ENCODE measurements at regions not wholly inside any gene's neighbourhood (a gene's known extent, or its start where the extent isn't known, plus 50 kb on each side); places are given as distances from the start of the nearest gene placed in this dataset.

DNA sequence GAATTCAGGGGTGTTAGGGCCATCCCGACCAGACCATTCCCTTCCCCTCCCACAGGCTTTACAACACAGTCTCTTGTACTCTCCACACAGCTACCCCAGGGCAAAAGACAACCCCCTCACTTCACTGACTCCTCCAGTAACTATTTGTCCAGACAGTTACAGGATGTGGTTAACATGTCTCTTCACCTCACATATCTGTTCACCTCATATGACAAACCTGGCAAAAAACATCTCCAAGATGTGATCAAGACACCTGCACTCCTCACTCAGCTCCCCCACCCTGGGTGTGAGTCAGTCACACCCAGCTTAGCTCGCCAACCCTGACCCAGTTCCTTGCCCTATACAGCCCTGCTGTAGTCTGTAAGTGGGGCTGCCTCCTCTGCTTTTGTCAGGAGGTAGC, 490.5 kb upstream of the CHRM3 start:
- TF ChIP-seq MXI1 (conservative IDR thresholded peaks at IDR 0.05; ENCODE audit: poor library complexity, severe bottlenecking) (no peak), EZH2 (IDR thresholded peaks at IDR 0.05; ENCODE audit: borderline replicate concordance, insufficient read depth, low read length, poor library complexity, severe bottlenecking) (no peak), EP300 (conservative IDR thresholded peaks at IDR 0.05; ENCODE audit: poor library complexity, severe bottlenecking) (no peak), TAF1 (IDR thresholded peaks at IDR 0.05; ENCODE audit: low read depth) (no peak), SMC3 (conservative IDR thresholded peaks at IDR 0.05; ENCODE audit: poor library complexity) (no peak), POLR2AphosphoS5 (IDR thresholded peaks at IDR 0.05) (no peak), RAD21 (conservative IDR thresholded peaks at IDR 0.05) (no peak)
- TF ChIP-seq, protein P1, sequence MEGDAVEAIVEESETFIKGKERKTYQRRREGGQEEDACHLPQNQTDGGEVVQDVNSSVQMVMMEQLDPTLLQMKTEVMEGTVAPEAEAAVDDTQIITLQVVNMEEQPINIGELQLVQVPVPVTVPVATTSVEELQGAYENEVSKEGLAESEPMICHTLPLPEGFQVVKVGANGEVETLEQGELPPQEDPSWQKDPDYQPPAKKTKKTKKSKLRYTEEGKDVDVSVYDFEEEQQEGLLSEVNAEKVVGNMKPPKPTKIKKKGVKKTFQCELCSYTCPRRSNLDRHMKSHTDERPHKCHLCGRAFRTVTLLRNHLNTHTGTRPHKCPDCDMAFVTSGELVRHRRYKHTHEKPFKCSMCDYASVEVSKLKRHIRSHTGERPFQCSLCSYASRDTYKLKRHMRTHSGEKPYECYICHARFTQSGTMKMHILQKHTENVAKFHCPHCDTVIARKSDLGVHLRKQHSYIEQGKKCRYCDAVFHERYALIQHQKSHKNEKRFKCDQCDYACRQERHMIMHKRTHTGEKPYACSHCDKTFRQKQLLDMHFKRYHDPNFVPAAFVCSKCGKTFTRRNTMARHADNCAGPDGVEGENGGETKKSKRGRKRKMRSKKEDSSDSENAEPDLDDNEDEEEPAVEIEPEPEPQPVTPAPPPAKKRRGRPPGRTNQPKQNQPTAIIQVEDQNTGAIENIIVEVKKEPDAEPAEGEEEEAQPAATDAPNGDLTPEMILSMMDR (IDR thresholded peaks at IDR 0.05; ENCODE audit: poor library complexity, severe bottlenecking): no peak
- TF ChIP-seq, protein P2, sequence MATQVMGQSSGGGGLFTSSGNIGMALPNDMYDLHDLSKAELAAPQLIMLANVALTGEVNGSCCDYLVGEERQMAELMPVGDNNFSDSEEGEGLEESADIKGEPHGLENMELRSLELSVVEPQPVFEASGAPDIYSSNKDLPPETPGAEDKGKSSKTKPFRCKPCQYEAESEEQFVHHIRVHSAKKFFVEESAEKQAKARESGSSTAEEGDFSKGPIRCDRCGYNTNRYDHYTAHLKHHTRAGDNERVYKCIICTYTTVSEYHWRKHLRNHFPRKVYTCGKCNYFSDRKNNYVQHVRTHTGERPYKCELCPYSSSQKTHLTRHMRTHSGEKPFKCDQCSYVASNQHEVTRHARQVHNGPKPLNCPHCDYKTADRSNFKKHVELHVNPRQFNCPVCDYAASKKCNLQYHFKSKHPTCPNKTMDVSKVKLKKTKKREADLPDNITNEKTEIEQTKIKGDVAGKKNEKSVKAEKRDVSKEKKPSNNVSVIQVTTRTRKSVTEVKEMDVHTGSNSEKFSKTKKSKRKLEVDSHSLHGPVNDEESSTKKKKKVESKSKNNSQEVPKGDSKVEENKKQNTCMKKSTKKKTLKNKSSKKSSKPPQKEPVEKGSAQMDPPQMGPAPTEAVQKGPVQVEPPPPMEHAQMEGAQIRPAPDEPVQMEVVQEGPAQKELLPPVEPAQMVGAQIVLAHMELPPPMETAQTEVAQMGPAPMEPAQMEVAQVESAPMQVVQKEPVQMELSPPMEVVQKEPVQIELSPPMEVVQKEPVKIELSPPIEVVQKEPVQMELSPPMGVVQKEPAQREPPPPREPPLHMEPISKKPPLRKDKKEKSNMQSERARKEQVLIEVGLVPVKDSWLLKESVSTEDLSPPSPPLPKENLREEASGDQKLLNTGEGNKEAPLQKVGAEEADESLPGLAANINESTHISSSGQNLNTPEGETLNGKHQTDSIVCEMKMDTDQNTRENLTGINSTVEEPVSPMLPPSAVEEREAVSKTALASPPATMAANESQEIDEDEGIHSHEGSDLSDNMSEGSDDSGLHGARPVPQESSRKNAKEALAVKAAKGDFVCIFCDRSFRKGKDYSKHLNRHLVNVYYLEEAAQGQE (IDR thresholded peaks at IDR 0.05; ENCODE audit: borderline replicate concordance): no peak
- Histone ChIP-seq H3K4me2 (ENCODE audit: low read length) (no peak overlapping the region), H3K4me3 (ENCODE audit: low read length) (no peak overlapping the region), H3K27ac (ENCODE audit: low read length) (no peak overlapping the region), H3K79me2 (replicated peaks; ENCODE audit: insufficient read depth, low read length) (no peaks in the 10 kb centered on the region), H3K9ac (ENCODE audit: low read length) (no peak overlapping the region), H3K36me3 (ENCODE audit: insufficient read depth, low read length) (no peaks in the 10 kb centered on the region), H4K20me1 (ENCODE audit: insufficient read depth) (no peaks in the 10 kb centered on the region), H3K9me2 (ENCODE audit: insufficient read depth, low read length) (no peaks in the 10 kb centered on the region), H3F3A (ENCODE audit: insufficient read depth, low read length, poor library complexity, severe bottlenecking) (no peaks in the 10 kb centered on the region), H3K27me3 (ENCODE audit: insufficient read depth, low read depth, low read length) (no peaks in the 10 kb centered on the region), H2AFZ (ENCODE audit: low read depth, low read length) (no peak overlapping the region), H3K9me3 (ENCODE audit: low read length) (no peaks in the 10 kb centered on the region)

DNA sequence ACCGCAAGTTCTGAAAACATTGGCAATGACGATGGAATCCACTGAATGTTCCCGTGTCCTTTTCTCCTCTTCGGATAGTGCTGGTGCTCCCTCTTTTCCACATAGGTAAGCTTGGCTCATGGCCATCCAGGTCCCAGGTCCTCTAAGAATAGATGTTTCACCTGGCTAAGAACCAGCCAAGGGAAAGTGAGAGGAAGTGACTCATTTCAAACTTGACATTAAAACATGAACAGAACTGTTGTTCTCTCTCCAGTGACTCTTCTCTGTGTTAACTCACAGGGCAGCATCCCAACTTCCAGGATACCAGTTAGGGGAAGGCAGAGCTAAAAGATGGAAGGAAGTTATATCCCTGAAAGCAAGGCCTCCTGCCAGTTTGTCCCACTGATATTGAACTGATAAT, 493.8 kb upstream of the CHRM3 start:
- no peaks in the 10 kb centered on the region for H4K20me1 ChIP-seq (ENCODE audit: insufficient read depth)
- H3K79me2 ChIP-seq (replicated peaks; ENCODE audit: insufficient read depth, low read length): no peaks in the 10 kb centered on the region
- H3K36me3 ChIP-seq (ENCODE audit: insufficient read depth, low read length): no peaks in the 10 kb centered on the region
- H3K9ac ChIP-seq (ENCODE audit: low read length): no peak overlapping the region
- H3K9me2 ChIP-seq (ENCODE audit: insufficient read depth, low read length): no peaks in the 10 kb centered on the region
- H3K27ac ChIP-seq (ENCODE audit: low read length): no peak overlapping the region
- no peak overlapping the region for H2AFZ ChIP-seq (ENCODE audit: low read depth, low read length)
- no peak overlapping the region for H3K4me2 ChIP-seq (ENCODE audit: low read length)
- no peak overlapping the region for H3K4me3 ChIP-seq (ENCODE audit: low read length)
- H3F3A ChIP-seq (ENCODE audit: insufficient read depth, low read length, poor library complexity, severe bottlenecking): no peaks in the 10 kb centered on the region
- H3K27me3 ChIP-seq (ENCODE audit: insufficient read depth, low read depth, low read length): no peaks in the 10 kb centered on the region
- no peak for TF ChIP-seq SMC3 (conservative IDR thresholded peaks at IDR 0.05; ENCODE audit: poor library complexity)
- no peak for TF ChIP-seq TAF1 (IDR thresholded peaks at IDR 0.05; ENCODE audit: low read depth)
- no peak for TF ChIP-seq EP300 (conservative IDR thresholded peaks at IDR 0.05; ENCODE audit: poor library complexity, severe bottlenecking)
- TF ChIP-seq MXI1 (conservative IDR thresholded peaks at IDR 0.05; ENCODE audit: poor library complexity, severe bottlenecking): no peak
- no peak for TF ChIP-seq POLR2AphosphoS5 (IDR thresholded peaks at IDR 0.05)
- TF ChIP-seq, protein P1 (IDR thresholded peaks at IDR 0.05; ENCODE audit: poor library complexity, severe bottlenecking): no peak
- TF ChIP-seq, protein P2 (IDR thresholded peaks at IDR 0.05; ENCODE audit: borderline replicate concordance): no peak
- TF ChIP-seq RAD21 (conservative IDR thresholded peaks at IDR 0.05): no peak
- TF ChIP-seq EZH2 (IDR thresholded peaks at IDR 0.05; ENCODE audit: borderline replicate concordance, insufficient read depth, low read length, poor library complexity, severe bottlenecking): no peak
- no peaks in the 10 kb centered on the region for H3K9me3 ChIP-seq (ENCODE audit: low read length)

All from neural cell (in vitro differentiated cells).